Pancreas (tissue), 10 donors: ENCODE measurements at regions not wholly inside any gene's neighbourhood (a gene's known extent, or its start where the extent isn't known, plus 50 kb on each side); places are given as distances from the start of the nearest gene placed in this dataset.

ENCODE experiments used
- ATAC-seq, 4 donors: fragments of 200-7000 bp; cut with Tn5 transposase; one replicate each; pipeline versions ENCODE4 v1.8.0 to v1.9.1; 2020; ENCODE audit warnings: mild to moderate bottlenecking in 4 of 4, moderate library complexity in 4 of 4
- DNase-seq, 6 donors: peaks; one replicate each; pipeline ENCODE4 v3.0.0-alpha.2; 2020
- FAIRE-seq: peaks from 2 replicates; lab custom pipeline; 2012; peaks lifted over from hg19 to GRCh38; lab: Jason Lieb, UNC
- H3K27ac ChIP-seq, 4 donors: fragments of 200-600 bp; sonication (generic); 1 replicate in 3 of 4; 2 replicates in 1 of 4; pipeline versions ENCODE4 v1.5.0 to v1.8.0; 2020
- H3K27me3 ChIP-seq, 4 donors: fragments of 200-600 bp; one replicate each; pipeline ENCODE4 v1.8.0; 2021
- H3K36me3 ChIP-seq, 3 donors: fragments of 200-600 bp; sonication (generic) in 1 of 3; one replicate each; pipeline versions ENCODE4 v1.5.0 to v1.8.0; 2020 to 2021
- H3K4me1 ChIP-seq, 3 donors: fragments of 200-600 bp; one replicate each; pipeline ENCODE4 v1.8.0; 2021
- H3K4me3 ChIP-seq, 4 donors: fragments of 200-600 bp; sonication (generic) in 2 of 4; one replicate each; pipeline versions ENCODE4 v1.5.0 to v1.8.0; 2020 to 2021
- H3K9me3 ChIP-seq, 4 donors: fragments of 200-600 bp; one replicate each; pipeline ENCODE4 v1.8.0; 2021
- CTCF ChIP-seq, 4 donors: fragments of 200-600 bp; sonication (generic) in 3 of 4; IDR thresholded peaks; one replicate each; pipeline versions ENCODE4 v1.5.0 to v1.8.0; 2021; ENCODE audit warnings: antibody characterized with exemption in 4 of 4
- WGBS, 2 donors: extraction: QIAGEN DNeasy Blood & Tissue Kit; methylation state at CpG; one replicate each; pipeline ENCODE4 v1.1.7; 2013; 5-methylcytosine and 5-hydroxymethylcytosine counted together
- intact Hi-C, 3 donors: fragments of 100-400 bp; cut with DNase I; formaldehyde crosslinking; loops; one replicate each; pipeline versions ENCODE4 v1.11.1 to v1.14.2; 2022
- donor health status: healthy with polysubstance abuse.
- donor health status: DM: no; HTN: no; CAD: no; lungs with moderate emphysema.
- donor health status: DM: no; HTN: no; CAD: no.
- donor health status: control.
- donor health status: control.
- donor health status: Bipolar disorder and iron deficiency.
- donor health status: DM: yes; HTN: yes; CAD: no.
- donor health status: DM: no; HTN: no; CAD: no.
- donor health status: DM: no; HTN: no; CAD: no.
- donor health status: DM: yes; HTN: yes; CAD: no.

- ATAC-seq (no peak), FAIRE-seq (no peak), DNase-seq (no peak)
- Histone ChIP-seq H3K4me3 (no peak overlapping the region), H3K9me3 (no peaks in the 10 kb centered on the region), H3K27ac (no peak overlapping the region), H3K36me3 (no peaks in the 10 kb centered on the region), H3K27me3 (no peaks in the 10 kb centered on the region), H3K4me1 (no peaks in the 10 kb centered on the region)
- TF ChIP-seq CTCF (IDR thresholded peaks at IDR 0.05), result no peak
- 57 to 74% methylated on average over 2 of the region's 2 CpGs for WGBS, 2 donors
- intact Hi-C loops, result no loop called here
Observed at GRCh38 chr3:153242896-153243295, 80.9 kb downstream of the RAP2B start.

GRCh38 chr3:153244961-153245360 is 82.9 kb downstream of the RAP2B start:
- 58 to 62% methylated on average over 3 of the region's 3 CpGs for WGBS, 2 donors
- FAIRE-seq (no peak), ATAC-seq (no peak), DNase-seq (no peak)
- Histone ChIP-seq H3K9me3 (no peaks in the 10 kb centered on the region), H3K36me3 (no peaks in the 10 kb centered on the region), H3K4me3 (no peak overlapping the region), H3K4me1 (no peaks in the 10 kb centered on the region), H3K27ac (no peak overlapping the region), H3K27me3 (no peaks in the 10 kb centered on the region)
- intact Hi-C loops, result no loop called here
- no peak for TF ChIP-seq CTCF (IDR thresholded peaks at IDR 0.05)

- FAIRE-seq, result no peak
- 80 to 89% methylated on average over 2 of the region's 2 CpGs for WGBS, 2 donors
- no peak for TF ChIP-seq CTCF (IDR thresholded peaks at IDR 0.05)
Observed at GRCh38 chr3:153245661-153246060, 83.6 kb downstream of the RAP2B start.

GRCh38 chr3:153246331-153246730 is 84.3 kb downstream of the RAP2B start:
- no peaks in the 10 kb centered on the region for H3K36me3 ChIP-seq
- no peaks in the 10 kb centered on the region for H3K9me3 ChIP-seq
- FAIRE-seq (no peak), DNase-seq (no peak), ATAC-seq (no peak)
- 0% methylated on average over 1 of the region's 1 CpG for WGBS, 2 donors
- intact Hi-C loops, result no loop called here
- peak overlapping the region in 1 of 4 donors; percentile 57 for H3K27ac ChIP-seq
- no peaks in the 10 kb centered on the region for H3K27me3 ChIP-seq
- H3K4me1 ChIP-seq, result no peaks in the 10 kb centered on the region
- TF ChIP-seq CTCF (IDR thresholded peaks at IDR 0.05), result no peak
- H3K4me3 ChIP-seq, result no peak overlapping the region

More at GRCh38 chr3:153245661-153246060, 83.6 kb downstream of the RAP2B start:
- no peak overlapping the region for H3K4me3 ChIP-seq
- no peaks in the 10 kb centered on the region for H3K4me1 ChIP-seq
- H3K9me3 ChIP-seq, result no peaks in the 10 kb centered on the region
- H3K27ac ChIP-seq, result no peak overlapping the region
- no peaks in the 10 kb centered on the region for H3K36me3 ChIP-seq
- ATAC-seq, result no peak
- no peak for DNase-seq
- no peaks in the 10 kb centered on the region for H3K27me3 ChIP-seq
- intact Hi-C loops, result no loop called here

GRCh38 chr3:153246806-153247205 is 84.8 kb downstream of the RAP2B start:
- Histone ChIP-seq H3K36me3 (no peaks in the 10 kb centered on the region), H3K9me3 (no peaks in the 10 kb centered on the region), H3K4me1 (no peaks in the 10 kb centered on the region), H3K27ac (peak overlapping the region in 2 of 4 donors; percentile 55 to 57), H3K4me3 (no peak overlapping the region), H3K27me3 (no peaks in the 10 kb centered on the region)
- WGBS, 2 donors, result 32 to 33% methylated on average over 1 of the region's 1 CpG
- no peak for DNase-seq
- intact Hi-C loops, result no loop called here
- no peak for FAIRE-seq
- ATAC-seq, result peak in 2 of 4 donors; percentile 41 to 59
- no peak for TF ChIP-seq CTCF (IDR thresholded peaks at IDR 0.05)
